NCI-H2107 treated with DMSO at 0.1 percent for 48 hours (cell line): ENCODE measurements at regions not wholly inside any gene's neighbourhood (a gene's known extent, or its start where the extent isn't known, plus 50 kb on each side); places are given as distances from the start of the nearest gene placed in this dataset.

ENCODE experiments used
- DNase-seq: peaks from one replicate; lab custom pipeline; 2025; ENCODE audit not compliant: unreplicated experiment; lab: John Stamatoyannopoulos, UW

DNA sequence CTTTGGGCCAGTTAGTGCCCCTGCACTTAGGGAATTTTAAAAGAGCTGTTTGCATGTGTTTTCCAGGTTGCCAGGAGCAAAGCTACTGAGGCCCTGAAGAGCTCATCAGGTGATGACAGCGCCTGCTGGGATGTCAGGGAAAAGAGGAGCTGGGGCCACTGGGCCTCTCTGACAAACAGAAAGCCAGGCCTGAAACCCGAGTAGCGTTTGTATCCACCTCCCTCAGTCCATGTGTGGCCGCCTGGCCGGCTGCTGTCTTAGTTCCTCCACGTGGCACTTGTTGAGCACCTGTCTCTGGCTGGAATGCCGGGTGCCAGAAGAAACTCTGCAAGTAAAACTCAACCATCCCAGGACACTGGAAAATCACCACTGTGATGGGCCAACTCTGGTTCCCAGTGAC is 601.2 kb downstream of the CDH26 start:
- DNase-seq, result peak; percentile 66

DNA sequence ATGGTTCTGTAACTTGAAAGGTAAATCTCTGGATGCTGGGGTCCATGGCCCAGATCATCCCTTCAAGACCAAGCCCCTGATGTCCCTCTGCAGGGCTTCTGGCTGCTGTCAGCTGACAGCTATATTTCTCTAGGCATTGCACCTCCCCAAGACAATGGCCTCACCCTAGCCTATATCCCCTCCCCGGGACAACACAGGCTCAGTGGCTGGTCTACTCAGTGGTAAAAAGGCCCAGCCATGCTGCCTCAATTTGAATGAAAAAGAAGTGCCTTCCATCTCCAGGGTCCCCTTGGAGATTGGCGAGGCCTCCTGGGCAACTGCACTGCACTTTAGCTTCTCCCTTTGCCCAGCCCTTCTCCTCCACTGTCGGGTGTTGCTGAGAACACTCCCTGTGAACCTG is 602.8 kb downstream of the CDH26 start:
- DNase-seq, result no peak

GRCh38 chr20:60565083-60565482 is 606.9 kb downstream of the CDH26 start:
- no peak for DNase-seq

DNA sequence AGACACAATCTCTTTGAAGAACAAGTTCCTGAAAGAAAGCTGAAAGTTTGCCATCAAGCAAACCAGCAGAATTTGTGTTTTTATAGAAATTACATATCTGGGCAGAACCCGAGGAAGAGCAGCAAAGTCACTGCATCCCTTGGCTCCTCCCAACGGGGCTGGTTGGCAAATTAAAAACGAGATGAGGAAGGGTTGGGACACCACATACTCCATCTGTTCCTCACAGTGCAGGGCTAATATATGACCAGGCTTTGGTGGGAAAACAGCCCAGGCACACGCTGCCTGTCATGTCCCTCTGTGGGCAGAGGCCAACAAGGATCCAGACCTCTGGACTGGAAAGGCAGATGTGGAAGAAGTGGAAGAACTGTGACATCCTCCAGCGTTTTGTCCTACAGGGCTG is 607.3 kb downstream of the CDH26 start:
- DNase-seq, result no peak

DNA sequence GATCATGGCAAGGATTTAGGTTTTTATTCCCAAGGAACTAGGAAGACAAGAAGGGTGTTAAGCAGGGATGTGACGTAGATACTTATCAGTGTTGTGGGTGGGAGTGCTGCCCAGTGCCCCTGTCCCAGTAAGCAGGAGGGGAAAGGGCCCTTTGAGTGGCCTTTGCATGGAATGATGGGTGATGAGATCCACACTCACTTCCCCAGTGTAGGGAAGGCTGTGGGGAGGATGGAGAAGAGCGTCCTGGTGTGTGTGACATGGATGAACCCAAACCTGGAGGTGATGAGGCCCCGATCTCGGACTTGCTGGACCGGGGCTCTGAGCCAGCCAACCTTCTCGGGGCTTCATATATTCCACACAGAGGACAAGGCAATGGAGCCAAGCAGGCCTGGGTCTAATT is 610.9 kb downstream of the CDH26 start:
- DNase-seq, result no peak

DNA sequence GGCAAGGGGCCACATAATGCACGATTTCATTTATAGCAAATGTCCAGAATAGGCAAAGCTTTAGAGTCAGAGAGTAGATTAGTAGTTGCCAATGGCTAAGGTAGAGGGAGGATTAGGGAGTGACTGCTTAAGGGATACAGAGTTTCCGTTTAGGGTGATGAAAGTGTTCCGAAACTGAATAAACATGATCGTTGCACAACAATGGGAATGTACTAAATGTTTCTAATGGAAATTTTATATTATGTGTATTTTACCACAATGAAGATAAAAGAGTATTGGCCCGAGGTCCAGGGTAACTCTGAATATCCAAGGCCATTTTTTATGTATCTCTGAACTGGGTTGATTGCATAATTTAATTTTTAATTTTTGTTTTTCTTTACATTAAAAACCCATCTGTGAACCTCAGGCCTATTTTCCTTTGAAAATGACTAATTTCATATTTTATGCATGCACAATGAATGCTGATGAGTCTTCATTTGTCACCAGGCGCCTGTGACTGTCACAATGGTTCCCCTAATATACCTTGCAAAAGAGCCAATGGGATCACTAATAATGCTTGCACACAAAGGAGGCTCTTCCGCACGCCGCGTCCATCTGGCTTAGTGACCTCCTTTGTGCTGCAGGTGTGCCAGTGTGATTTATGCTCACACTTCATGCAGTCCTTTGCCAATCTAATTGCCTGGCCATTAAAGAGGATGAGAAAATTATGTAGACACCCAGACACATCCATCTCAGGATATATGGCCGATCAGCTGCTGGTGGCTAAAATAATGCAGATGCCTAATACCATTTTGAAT is 612.5 kb downstream of the CDH26 start:
- no peak for DNase-seq

DNA sequence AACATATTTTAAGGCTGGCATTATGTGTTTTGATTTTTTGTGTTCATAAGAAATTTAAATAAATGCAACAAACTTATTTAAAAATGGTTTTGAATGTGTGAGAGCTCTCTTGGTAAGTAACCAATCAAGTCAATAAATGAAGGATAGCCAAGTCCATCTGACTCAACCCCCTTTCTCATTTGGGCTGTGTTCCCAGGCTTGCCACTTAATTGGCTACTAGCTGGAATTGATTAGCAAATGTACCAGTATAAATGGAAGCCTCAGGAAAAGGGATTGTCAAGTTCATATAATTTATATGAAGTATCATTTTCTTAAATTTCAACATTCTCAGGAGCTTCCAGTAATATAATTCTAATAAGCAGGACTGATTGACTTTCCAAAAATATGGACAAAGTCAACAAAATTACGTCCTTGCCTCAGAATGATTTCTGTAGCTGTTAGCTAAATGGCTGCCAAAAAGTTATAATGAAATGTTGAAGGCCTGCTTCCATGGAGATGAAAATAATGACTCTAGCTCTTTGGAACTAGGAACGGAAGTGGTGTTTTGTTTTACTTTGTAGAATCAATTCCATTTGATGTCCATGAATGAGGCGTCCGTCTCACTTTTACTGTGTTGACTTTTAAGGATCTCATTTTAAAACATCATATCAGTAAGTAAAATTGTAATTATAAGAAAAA is 614.9 kb downstream of the CDH26 start:
- no peak for DNase-seq

DNA sequence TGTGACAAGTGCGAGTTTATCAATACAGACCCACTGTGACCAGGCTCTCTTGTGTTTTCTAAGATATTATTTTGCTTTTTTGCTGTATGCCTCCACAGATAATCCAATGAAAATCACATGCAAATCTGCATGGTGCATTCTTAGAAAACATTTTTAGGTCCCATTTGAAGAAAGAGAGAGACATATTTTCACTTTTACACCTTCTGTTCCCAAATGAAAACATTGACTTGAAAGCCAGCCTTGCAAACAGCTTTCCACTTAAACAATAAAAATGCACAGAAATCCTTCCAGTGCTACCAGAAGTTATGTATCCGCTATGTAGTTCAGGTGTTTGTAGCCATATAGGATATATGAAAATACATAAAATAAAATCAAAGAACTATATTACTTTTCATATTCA is 618.0 kb downstream of the CDH26 start:
- DNase-seq, result no peak

- no peak for DNase-seq
These were observed 621.8 kb downstream of the CDH26 start for GRCh38 chr20:60579941-60580515.

DNA sequence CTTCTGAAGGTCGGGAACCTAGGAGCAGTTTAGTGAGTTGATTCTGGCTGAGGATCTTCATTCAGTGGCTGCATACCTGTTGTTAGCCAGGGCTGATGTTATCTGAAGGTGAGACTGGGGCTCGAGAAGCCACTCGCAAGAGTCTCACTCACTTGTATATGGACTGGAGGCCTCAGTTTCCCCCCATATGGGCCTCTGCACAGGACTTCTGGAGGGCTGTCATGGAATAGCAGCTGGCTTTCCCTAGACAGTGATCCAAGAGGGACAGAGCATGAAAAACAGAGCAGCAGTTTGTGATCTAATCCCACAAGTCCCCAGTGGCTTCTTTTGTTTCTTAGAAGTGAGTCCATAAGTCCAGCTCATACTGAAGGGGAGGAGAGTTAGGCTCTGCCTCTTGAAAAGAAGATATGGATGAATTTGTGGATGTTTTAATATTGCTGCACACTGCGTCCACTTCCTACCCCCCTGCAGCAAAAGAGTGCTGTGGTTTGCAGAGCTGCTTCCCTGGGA is 623.4 kb downstream of the CDH26 start:
- no peak for DNase-seq

DNA sequence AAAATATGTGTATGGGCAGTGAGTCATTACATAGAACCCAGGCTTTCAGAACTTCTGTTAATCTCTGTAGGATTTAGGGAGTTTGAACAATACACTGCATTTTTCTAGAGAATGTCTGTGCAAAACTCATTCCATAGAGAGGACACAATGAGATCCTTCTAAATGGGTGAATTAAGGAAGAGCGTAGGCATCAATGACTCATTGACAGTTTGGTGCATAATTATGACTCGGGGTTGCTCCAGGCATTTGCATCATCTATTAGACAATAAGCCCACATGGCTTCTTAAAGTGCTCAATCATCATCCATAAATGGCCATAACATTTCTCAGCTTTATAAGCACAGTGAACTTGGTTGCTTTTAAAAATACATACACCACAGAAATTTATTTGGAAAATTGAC is 625.5 kb downstream of the CDH26 start:
- DNase-seq, result no peak

DNA sequence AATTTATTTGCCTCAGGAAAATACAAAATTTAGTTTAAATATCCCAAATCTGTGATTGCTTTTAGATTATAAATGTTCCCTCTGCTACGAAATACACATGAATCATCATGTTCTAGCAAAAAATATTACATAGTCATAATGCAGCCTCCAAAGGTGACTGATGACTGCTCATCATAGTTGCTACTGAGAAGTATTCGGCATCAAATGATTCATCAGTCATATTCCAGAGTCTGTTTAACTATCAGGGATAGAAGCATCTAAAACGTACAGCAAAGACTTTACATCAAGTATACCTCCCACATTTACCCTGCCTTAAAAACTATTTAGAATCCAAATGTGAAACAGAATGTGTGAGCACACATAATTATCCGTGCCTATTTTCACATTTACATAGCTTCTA is 626.0 kb downstream of the CDH26 start:
- no peak for DNase-seq

DNA sequence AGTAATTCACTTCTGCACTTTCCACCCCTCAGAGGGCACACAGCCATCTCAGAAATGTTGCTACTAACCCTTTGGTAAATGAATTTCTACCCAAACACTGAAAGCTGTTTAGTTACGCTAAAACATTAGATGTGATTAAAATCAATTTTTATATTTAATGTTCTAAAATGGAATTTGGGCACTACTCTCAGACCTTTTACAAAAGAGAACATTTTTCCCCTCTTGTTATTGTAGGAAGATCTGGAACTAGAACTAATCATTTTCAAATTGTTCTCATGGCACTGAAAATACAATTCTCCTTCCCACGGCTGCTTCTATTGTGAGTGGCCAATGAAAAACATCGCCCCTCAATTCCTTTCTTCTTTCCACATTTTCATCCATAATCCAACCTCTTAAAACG is 627.4 kb downstream of the CDH26 start:
- DNase-seq, result no peak

GRCh38 chr20:60586269-60587050 is 628.2 kb downstream of the CDH26 start:
- DNase-seq, result no peak

GRCh38 chr20:60587986-60588385 is 629.8 kb downstream of the CDH26 start:
- no peak for DNase-seq

DNA sequence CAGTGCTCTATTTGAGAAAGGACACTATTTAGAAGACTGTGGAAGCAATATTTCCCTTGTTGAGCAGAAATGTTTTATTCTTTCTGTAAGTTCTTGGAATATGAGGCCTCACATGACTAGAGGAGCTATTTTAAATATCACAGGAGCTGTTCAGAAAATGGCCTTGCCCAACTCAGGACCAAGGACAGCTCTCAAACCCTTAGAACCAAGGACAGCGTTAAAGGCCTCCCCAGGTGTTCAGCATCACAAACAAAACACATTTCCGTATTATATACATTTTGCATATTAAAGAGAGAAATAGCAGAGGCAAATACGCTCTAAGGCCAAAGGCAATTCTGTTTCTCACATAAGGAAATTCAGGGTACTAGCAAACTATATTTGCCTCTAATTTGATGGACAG is 631.4 kb downstream of the CDH26 start:
- no peak for DNase-seq

- DNase-seq, result no peak
These were observed 633.1 kb downstream of the CDH26 start for GRCh38 chr20:60591172-60591799.

GRCh38 chr20:60598528-60598927 is 640.3 kb downstream of the CDH26 start:
- DNase-seq, result no peak

- DNase-seq, result no peak
These were observed 641.2 kb downstream of the CDH26 start for GRCh38 chr20:60599381-60599780.

GRCh38 chr20:60600036-60600435 is 641.8 kb downstream of the CDH26 start:
- no peak for DNase-seq

GRCh38 chr20:60624066-60624465 is 628.0 kb upstream of the CDH4 start:
- no peak for DNase-seq
